ENCODE measurements at regions not wholly inside any gene's neighbourhood (a gene's known extent, or its start where the extent isn't known, plus 50 kb on each side); places are given as distances from the start of the nearest gene placed in this dataset.

GRCh38 chr18:64365106-64365505, 216.2 kb upstream of the LINC00305 start:
- no peak for TF ChIP-seq CTCF (IDR thresholded peaks at IDR 0.05)
- H3K4me3 ChIP-seq = no peak overlapping the region
- no peaks in the 10 kb centered on the region for H3K36me3 ChIP-seq
- no peaks in the 10 kb centered on the region for H3K27me3 ChIP-seq
- no peak for DNase-seq (ENCODE audit: low spot score)
- H3K27ac ChIP-seq = no peak overlapping the region
- H3K4me1 ChIP-seq = no peaks in the 10 kb centered on the region
- H3K9me3 ChIP-seq = no peaks in the 10 kb centered on the region

- H3K27me3 ChIP-seq = no peaks in the 10 kb centered on the region
These were observed 188.8 kb upstream of the LINC00305 start for GRCh38 chr18:64337673-64338072.

DNA sequence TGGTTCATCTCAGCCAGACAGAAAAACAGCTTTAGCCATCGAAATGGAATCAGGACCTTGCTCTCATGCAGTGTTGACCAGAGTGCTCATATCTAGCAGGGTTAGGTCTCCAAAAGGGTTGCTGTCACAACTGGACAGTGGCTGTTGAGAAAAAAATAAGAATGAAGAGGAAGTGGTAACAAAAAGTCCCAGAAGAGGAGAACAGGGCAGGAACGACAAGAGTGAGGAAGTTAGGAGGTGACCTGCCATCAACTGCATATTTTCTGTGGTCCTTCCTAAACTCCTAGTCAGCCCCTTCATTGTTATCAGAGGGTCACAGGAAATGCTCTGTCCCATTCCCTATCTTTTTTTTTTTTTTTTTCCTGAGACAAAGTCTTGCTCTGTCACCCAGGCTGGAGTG, 188.1 kb upstream of the LINC00305 start:
- no peak overlapping the region for H3K4me3 ChIP-seq
- no peak for TF ChIP-seq CTCF (IDR thresholded peaks at IDR 0.05)
- no peak for DNase-seq (ENCODE audit: low spot score)
- no peaks in the 10 kb centered on the region for H3K36me3 ChIP-seq
- H3K4me1 ChIP-seq = no peaks in the 10 kb centered on the region
- no peaks in the 10 kb centered on the region for H3K9me3 ChIP-seq
- H3K27me3 ChIP-seq = no peaks in the 10 kb centered on the region
- no peak overlapping the region for H3K27ac ChIP-seq

More at GRCh38 chr18:64337673-64338072, 188.8 kb upstream of the LINC00305 start:
- H3K27ac ChIP-seq = no peak overlapping the region
- DNase-seq (ENCODE audit: low spot score) = no peak
- H3K4me3 ChIP-seq = no peak overlapping the region
- H3K4me1 ChIP-seq = no peaks in the 10 kb centered on the region
- no peaks in the 10 kb centered on the region for H3K9me3 ChIP-seq
- no peak for TF ChIP-seq CTCF (IDR thresholded peaks at IDR 0.05)
- no peaks in the 10 kb centered on the region for H3K36me3 ChIP-seq

- Histone ChIP-seq H3K27me3 (no peaks in the 10 kb centered on the region), H3K4me1 (no peaks in the 10 kb centered on the region), H3K27ac (no peak overlapping the region), H3K36me3 (no peaks in the 10 kb centered on the region), H3K9me3 (no peaks in the 10 kb centered on the region), H3K4me3 (no peak overlapping the region)
- DNase-seq (ENCODE audit: low spot score) = no peak
- TF ChIP-seq CTCF (IDR thresholded peaks at IDR 0.05) = no peak
These were observed 185.9 kb upstream of the LINC00305 start for GRCh38 chr18:64334748-64335147.

DNA sequence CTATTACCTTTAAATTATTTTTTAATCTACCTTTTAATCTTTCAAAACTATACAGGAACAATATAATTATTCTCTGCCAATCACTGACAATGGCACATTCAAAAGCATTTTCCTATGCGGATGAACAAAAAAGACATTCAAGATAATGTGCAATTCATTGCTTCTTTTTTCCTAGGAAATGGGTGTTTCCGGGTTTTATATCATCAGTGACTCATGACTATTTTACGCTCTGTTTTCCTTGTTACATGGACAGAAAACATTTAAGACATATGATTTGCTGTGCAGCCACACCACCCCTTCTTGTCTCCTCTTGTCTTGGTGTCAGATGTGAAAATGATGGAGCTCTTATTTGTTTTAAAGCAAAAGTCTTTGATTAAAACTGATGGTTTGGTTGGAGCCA, 184.7 kb upstream of the LINC00305 start:
- Histone ChIP-seq H3K27ac (no peak overlapping the region), H3K9me3 (no peaks in the 10 kb centered on the region), H3K36me3 (no peaks in the 10 kb centered on the region), H3K4me1 (no peaks in the 10 kb centered on the region), H3K4me3 (no peak overlapping the region), H3K27me3 (no peaks in the 10 kb centered on the region)
- TF ChIP-seq CTCF (IDR thresholded peaks at IDR 0.05) = no peak
- DNase-seq (ENCODE audit: low spot score) = no peak

GRCh38 chr18:64332835-64333234, 183.9 kb upstream of the LINC00305 start:
- H3K27me3 ChIP-seq = no peaks in the 10 kb centered on the region
- H3K9me3 ChIP-seq = no peaks in the 10 kb centered on the region
- no peaks in the 10 kb centered on the region for H3K4me1 ChIP-seq
- no peak overlapping the region for H3K27ac ChIP-seq
- H3K36me3 ChIP-seq = no peaks in the 10 kb centered on the region
- no peak overlapping the region for H3K4me3 ChIP-seq
- no peak for DNase-seq (ENCODE audit: low spot score)
- no peak for TF ChIP-seq CTCF (IDR thresholded peaks at IDR 0.05)

All from right atrium auricular region (tissue), 2 donors.